ENCODE measurements at regions not wholly inside any gene's neighbourhood (a gene's known extent, or its start where the extent isn't known, plus 50 kb on each side); places are given as distances from the start of the nearest gene placed in this dataset.
A peak's percentile ranks its signal among the peaks of the same experiment; 100 is the strongest.

DNA sequence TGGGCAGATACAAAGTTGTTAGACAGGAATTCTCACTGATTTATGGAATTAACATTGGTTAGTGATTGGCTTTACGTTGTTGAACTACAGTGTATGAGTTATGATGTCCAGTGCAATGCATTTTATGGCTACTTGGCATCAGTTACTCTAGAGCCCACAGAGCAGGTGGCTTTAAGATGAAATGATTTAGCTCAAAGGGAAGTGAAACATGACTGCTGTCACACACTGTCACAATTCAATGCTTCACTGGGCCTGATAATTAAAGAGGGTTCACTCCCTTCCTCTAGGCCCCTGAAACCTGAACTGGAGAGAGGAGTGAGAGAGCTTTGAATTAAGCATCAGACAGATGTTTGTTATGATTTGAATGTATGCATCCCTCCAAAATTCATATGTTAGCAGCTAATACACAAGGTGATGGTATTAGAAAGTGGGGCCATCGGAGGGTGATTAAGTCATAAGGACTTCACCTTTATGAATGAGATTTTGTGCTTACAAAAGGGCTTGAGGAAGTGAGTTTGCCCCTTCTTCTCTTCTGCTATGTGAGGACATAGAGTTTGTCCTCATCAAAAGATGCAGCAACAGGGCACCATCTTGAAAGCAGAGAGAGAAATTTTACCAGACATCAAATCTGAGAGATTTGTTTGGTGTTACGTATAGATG is 175.8 kb upstream of the GRIN2B start:
- DNase-seq, result no peak
- H3K4me1 Mint-ChIP-seq, result no peaks in the 10 kb centered on the region
- peak overlapping the region in 1 of 8 donors; percentile 17 for H3K27ac Mint-ChIP-seq
- no peaks in the 10 kb centered on the region for H3K4me1 ChIP-seq (ENCODE audit: insufficient read depth, low read length)
- POLR2A ChIA-PET, result no interaction called here
- no peaks in the 10 kb centered on the region for H3K27me3 ChIP-seq (ENCODE audit: insufficient read depth, low read length, poor library complexity, severe bottlenecking)
- CTCF ChIA-PET, result interaction anchor here (1.3 kb wide), 1 partner anchor 10 kb away, joined by 3 read pairs; no protein-coding TSS in a partner anchor
- H3K36me3 Mint-ChIP-seq, result peaks cover 0 to 4% (median 2%) of the 10 kb centered on the region in 3 donors
- H3K27ac ChIP-seq (ENCODE audit: low read depth, low read length), result no peak overlapping the region
- H3K4me3 ChIP-seq (ENCODE audit: low read length), result no peak overlapping the region
- peaks cover 0 to 1% (median 0%) of the 10 kb centered on the region in 5 donors for H3K9me3 Mint-ChIP-seq
- H3K27me3 Mint-ChIP-seq, result peaks cover 4 to 11% of the 10 kb centered on the region in 2 donors
- no peak overlapping the region for H3K4me3 Mint-ChIP-seq
- no peaks in the 10 kb centered on the region for H3K36me3 ChIP-seq (ENCODE audit: insufficient read depth, low read length)
- no peaks in the 10 kb centered on the region for H3K9me3 ChIP-seq (ENCODE audit: low read length)

DNA sequence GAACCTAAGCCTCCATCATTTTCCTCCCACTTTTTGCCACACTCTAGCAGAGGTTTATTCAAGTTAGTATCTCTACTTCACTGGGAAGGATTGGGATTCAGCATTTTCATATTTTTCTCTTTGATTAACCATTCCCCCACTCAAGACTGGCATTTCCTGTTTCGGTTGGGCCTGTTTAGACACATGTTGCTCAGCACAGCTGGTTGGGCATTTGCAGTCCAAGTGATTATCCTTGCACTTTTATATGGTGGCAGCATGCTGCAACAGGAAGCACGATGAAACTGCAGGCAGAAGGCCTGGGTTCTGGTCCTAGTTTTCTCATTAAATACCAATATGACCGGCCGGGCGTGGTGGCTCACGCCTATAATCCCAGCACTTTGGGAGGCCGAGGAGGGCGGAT is 182.9 kb upstream of the GRIN2B start:
- no peak for DNase-seq
- Mint-ChIP-seq H3K9me3 (no peaks in the 10 kb centered on the region), H3K27ac (peak overlapping the region in 1 of 8 donors; percentile 61), H3K4me3 (no peak overlapping the region), H3K4me1 (peaks cover 0 to 4% (median 4%) of the 10 kb centered on the region in 3 donors), H3K27me3 (peaks cover 0 to 2% of the 10 kb centered on the region in 2 donors), H3K36me3 (no peaks in the 10 kb centered on the region)
- no peaks in the 10 kb centered on the region for H3K27me3 ChIP-seq (ENCODE audit: insufficient read depth, low read length, poor library complexity, severe bottlenecking)
- no peaks in the 10 kb centered on the region for H3K4me1 ChIP-seq (ENCODE audit: insufficient read depth, low read length)
- no peaks in the 10 kb centered on the region for H3K9me3 ChIP-seq (ENCODE audit: low read length)
- H3K4me3 ChIP-seq (ENCODE audit: low read length), result no peak overlapping the region
- no peak overlapping the region for H3K27ac ChIP-seq (ENCODE audit: low read depth, low read length)
- ChIA-PET POLR2A (no interaction called here), CTCF (no interaction called here)
- H3K36me3 ChIP-seq (ENCODE audit: insufficient read depth, low read length), result no peaks in the 10 kb centered on the region

DNA sequence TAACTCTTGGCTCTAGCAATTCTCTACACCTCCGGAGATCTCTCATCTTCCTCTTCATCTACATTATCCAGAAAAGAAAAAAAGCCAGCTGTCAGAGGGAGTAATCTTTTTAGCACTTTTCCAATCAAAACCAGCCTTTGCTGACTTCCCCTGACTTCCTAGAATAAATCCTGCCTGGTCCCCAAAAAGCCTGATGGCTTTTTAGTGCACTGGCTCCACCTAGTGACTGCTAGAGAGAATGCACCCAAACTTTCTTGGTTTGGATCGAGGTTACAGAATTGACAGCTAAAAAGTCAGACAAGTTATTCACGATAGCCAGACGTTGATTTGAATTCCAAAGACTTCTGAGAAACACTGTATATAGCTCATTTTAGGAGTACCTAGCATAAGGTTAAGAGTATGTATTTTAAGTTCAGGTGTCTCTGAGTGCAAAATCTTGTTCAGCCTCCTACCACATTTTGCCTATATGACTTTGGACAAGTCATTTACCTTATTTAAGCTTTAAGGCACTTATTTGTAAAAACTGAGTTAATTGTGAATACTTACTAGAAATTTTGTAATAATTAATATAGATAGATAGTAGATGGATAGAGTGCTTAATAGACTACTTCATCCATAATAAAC is 185.7 kb upstream of the GRIN2B start:
- Mint-ChIP-seq H3K27ac (no peak overlapping the region), H3K9me3 (no peaks in the 10 kb centered on the region), H3K4me1 (peaks cover 0 to 4% (median 4%) of the 10 kb centered on the region in 3 donors), H3K4me3 (no peak overlapping the region), H3K27me3 (peaks cover 3 to 8% of the 10 kb centered on the region in 2 donors), H3K36me3 (no peaks in the 10 kb centered on the region)
- ChIA-PET CTCF (interaction anchor here (1.0 to 1.4 kb wide), 9 partner anchors 8 to 1251 kb away, joined by 3 to 8 read pairs (median 3); no protein-coding TSS in a partner anchor), POLR2A (no interaction called here)
- no peaks in the 10 kb centered on the region for H3K9me3 ChIP-seq (ENCODE audit: low read length)
- no peak overlapping the region for H3K27ac ChIP-seq (ENCODE audit: low read depth, low read length)
- H3K27me3 ChIP-seq (ENCODE audit: insufficient read depth, low read length, poor library complexity, severe bottlenecking), result no peaks in the 10 kb centered on the region
- no peaks in the 10 kb centered on the region for H3K4me1 ChIP-seq (ENCODE audit: insufficient read depth, low read length)
- H3K4me3 ChIP-seq (ENCODE audit: low read length), result no peak overlapping the region
- DNase-seq, result peak in 3 of 5 donors; percentile 5 to 17 (median 14)
- no peaks in the 10 kb centered on the region for H3K36me3 ChIP-seq (ENCODE audit: insufficient read depth, low read length)

DNA sequence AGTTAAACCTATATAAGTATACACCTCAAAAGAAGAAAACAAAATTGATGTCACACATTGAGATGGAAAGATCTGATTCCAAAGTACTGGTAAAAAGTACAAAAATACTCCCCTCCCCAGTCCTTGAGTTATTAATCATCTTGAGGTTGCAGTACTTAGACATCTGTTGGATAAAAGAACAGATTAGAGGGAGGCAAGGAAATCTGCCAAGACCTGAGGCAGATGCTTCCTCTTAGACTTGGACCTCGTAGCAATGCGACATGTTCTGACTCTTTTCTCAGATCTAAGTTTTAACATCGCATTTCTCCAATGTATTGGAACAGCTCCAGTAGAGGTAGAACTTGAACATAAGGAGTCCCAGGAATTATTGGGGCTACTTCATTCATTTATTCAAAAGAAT is 187.9 kb upstream of the GRIN2B start:
- Histone ChIP-seq H3K9me3 (ENCODE audit: low read length) (no peaks in the 10 kb centered on the region), H3K27ac (ENCODE audit: low read depth, low read length) (no peak overlapping the region), H3K36me3 (ENCODE audit: insufficient read depth, low read length) (no peaks in the 10 kb centered on the region), H3K4me1 (ENCODE audit: insufficient read depth, low read length) (no peaks in the 10 kb centered on the region), H3K27me3 (ENCODE audit: insufficient read depth, low read length, poor library complexity, severe bottlenecking) (no peaks in the 10 kb centered on the region), H3K4me3 (ENCODE audit: low read length) (no peak overlapping the region)
- POLR2A ChIA-PET, result no interaction called here
- H3K4me1 Mint-ChIP-seq, result peaks cover 0 to 4% (median 4%) of the 10 kb centered on the region in 3 donors
- peaks cover 5 to 14% of the 10 kb centered on the region in 2 donors for H3K27me3 Mint-ChIP-seq
- no peaks in the 10 kb centered on the region for H3K36me3 Mint-ChIP-seq
- DNase-seq, result no peak
- H3K27ac Mint-ChIP-seq, result no peak overlapping the region
- CTCF ChIA-PET, result no interaction called here
- H3K4me3 Mint-ChIP-seq, result no peak overlapping the region
- no peaks in the 10 kb centered on the region for H3K9me3 Mint-ChIP-seq

GRCh38 chr12:14171106-14171505 is 189.7 kb upstream of the GRIN2B start:
- Mint-ChIP-seq H3K4me1 (peaks cover 0 to 4% (median 4%) of the 10 kb centered on the region in 3 donors), H3K4me3 (no peak overlapping the region), H3K27me3 (peaks cover 5 to 14% of the 10 kb centered on the region in 2 donors), H3K36me3 (no peaks in the 10 kb centered on the region), H3K9me3 (no peaks in the 10 kb centered on the region), H3K27ac (no peak overlapping the region)
- ChIA-PET CTCF (no interaction called here), POLR2A (no interaction called here)
- no peak for DNase-seq
- Histone ChIP-seq H3K4me3 (ENCODE audit: low read length) (no peak overlapping the region), H3K9me3 (ENCODE audit: low read length) (no peaks in the 10 kb centered on the region), H3K27me3 (ENCODE audit: insufficient read depth, low read length, poor library complexity, severe bottlenecking) (no peaks in the 10 kb centered on the region), H3K4me1 (ENCODE audit: insufficient read depth, low read length) (no peaks in the 10 kb centered on the region), H3K27ac (ENCODE audit: low read depth, low read length) (no peak overlapping the region), H3K36me3 (ENCODE audit: insufficient read depth, low read length) (no peaks in the 10 kb centered on the region)

DNA sequence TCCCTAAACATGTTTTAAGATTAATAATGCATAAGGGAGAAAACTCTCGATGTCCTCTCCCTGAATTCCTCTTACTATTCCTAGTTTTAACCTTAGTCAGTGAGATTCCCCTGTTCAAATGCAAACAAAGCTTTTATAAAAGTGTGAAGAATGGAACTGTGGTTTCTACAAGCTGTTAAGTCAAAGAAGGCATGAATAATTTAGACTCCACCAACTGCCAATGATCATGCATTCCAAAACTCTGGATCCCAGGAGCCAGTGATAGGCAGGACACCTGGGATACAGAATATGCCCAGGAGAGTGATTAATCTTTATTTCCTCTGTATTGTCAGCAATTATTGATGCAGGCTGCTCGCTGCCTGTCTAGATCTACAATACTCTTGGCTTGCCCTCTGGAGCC is 190.3 kb upstream of the ATF7IP start:
- no peak for DNase-seq
- Histone ChIP-seq H3K27me3 (ENCODE audit: insufficient read depth, low read length, poor library complexity, severe bottlenecking) (no peaks in the 10 kb centered on the region), H3K4me1 (ENCODE audit: insufficient read depth, low read length) (no peaks in the 10 kb centered on the region), H3K36me3 (ENCODE audit: insufficient read depth, low read length) (no peaks in the 10 kb centered on the region), H3K27ac (ENCODE audit: low read depth, low read length) (no peak overlapping the region), H3K9me3 (ENCODE audit: low read length) (no peaks in the 10 kb centered on the region), H3K4me3 (ENCODE audit: low read length) (no peak overlapping the region)
- Mint-ChIP-seq H3K4me1 (no peaks in the 10 kb centered on the region), H3K27ac (peak overlapping the region in 1 of 8 donors; percentile 48), H3K9me3 (no peaks in the 10 kb centered on the region), H3K36me3 (no peaks in the 10 kb centered on the region), H3K27me3 (peaks cover 3 to 14% of the 10 kb centered on the region in 2 donors), H3K4me3 (no peak overlapping the region)
- ChIA-PET CTCF (no interaction called here), POLR2A (no interaction called here)

DNA sequence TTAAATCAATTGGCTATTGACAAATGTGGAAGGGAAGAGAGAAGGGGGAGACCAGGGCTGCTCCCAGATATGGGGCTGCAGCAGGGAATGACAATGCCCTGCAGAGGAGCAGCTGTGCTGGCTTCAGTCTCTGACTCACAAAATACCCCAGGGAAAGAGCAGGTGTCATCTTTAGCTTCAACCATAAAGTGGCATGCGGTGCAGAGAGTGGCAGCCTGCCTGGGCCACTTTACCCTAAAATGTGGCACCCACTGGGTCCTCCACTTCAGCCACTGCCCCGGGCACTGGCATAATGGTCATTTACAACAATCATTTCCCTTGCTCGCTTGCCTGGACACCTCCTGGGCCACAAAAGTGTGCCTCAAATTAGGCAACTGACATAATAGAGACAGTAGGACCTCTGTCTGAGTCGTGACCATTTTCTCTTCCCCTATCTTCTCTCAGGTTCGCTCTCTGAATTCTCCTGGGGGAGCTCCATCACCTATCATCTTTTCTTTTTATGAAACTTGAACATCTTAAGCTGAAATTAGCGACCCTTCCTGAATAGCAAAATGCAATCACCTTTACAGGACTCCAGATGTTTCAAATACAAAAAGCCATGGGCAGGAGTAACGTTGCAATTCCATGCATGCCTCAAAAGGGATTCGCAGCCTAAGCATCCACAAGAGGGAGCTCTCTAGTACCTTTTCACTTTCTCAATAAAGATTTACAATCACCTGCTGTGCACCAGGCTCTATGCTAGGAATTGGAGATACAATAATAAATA is 179.9 kb upstream of the ATF7IP start:
- POLR2A ChIA-PET, result interaction anchor here (0.6 kb wide), 1 partner anchor 269 kb away, joined by 3 read pairs; no protein-coding TSS in a partner anchor
- no peak overlapping the region for H3K4me3 Mint-ChIP-seq
- H3K27ac Mint-ChIP-seq, result no peak overlapping the region
- CTCF ChIA-PET, result interaction anchor here (0.8 to 1.9 kb wide), 8 partner anchors 11 to 481 kb away, joined by 3 to 5 read pairs (median 4); no protein-coding TSS in a partner anchor
- Histone ChIP-seq H3K27ac (ENCODE audit: low read depth, low read length) (no peak overlapping the region), H3K9me3 (ENCODE audit: low read length) (no peaks in the 10 kb centered on the region), H3K4me3 (ENCODE audit: low read length) (no peak overlapping the region), H3K36me3 (ENCODE audit: insufficient read depth, low read length) (no peaks in the 10 kb centered on the region), H3K4me1 (ENCODE audit: insufficient read depth, low read length) (no peaks in the 10 kb centered on the region), H3K27me3 (ENCODE audit: insufficient read depth, low read length, poor library complexity, severe bottlenecking) (no peaks in the 10 kb centered on the region)
- no peaks in the 10 kb centered on the region for H3K36me3 Mint-ChIP-seq
- DNase-seq, result peak in 3 of 5 donors; percentile 1 to 8 (median 6)
- peaks cover 5 to 30% of the 10 kb centered on the region in 2 donors for H3K27me3 Mint-ChIP-seq
- no peaks in the 10 kb centered on the region for H3K9me3 Mint-ChIP-seq
- peaks cover 0 to 3% (median 2%) of the 10 kb centered on the region in 3 donors for H3K4me1 Mint-ChIP-seq

DNA sequence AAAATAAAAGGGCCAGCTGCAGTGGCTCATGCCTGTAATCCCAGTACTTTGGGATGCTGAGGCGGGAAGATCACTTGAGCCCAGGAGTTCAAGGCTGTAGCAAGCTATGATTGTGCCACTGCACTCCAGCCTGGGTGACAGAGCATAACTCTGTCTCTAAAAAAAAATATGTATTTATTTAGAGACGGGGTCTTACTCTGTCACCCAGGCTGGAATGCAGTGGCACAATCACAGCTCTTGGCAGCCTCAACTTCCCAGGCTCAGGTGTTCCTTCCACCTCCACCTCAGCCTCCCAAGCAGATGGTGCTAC is 179.3 kb upstream of the ATF7IP start:
- H3K9me3 ChIP-seq (ENCODE audit: low read length), result no peaks in the 10 kb centered on the region
- Mint-ChIP-seq H3K4me3 (no peak overlapping the region), H3K27me3 (peaks cover 1 to 28% of the 10 kb centered on the region in 2 donors), H3K27ac (no peak overlapping the region), H3K4me1 (peaks cover 0 to 3% (median 2%) of the 10 kb centered on the region in 3 donors), H3K9me3 (no peaks in the 10 kb centered on the region), H3K36me3 (no peaks in the 10 kb centered on the region)
- H3K4me3 ChIP-seq (ENCODE audit: low read length), result no peak overlapping the region
- CTCF ChIA-PET, result interaction anchor here (0.8 to 1.9 kb wide), 6 partner anchors 12 to 477 kb away, joined by 3 to 5 read pairs (median 4); no protein-coding TSS in a partner anchor
- no peaks in the 10 kb centered on the region for H3K27me3 ChIP-seq (ENCODE audit: insufficient read depth, low read length, poor library complexity, severe bottlenecking)
- POLR2A ChIA-PET, result interaction anchor here (0.6 kb wide), 1 partner anchor 269 kb away, joined by 3 read pairs; no protein-coding TSS in a partner anchor
- no peaks in the 10 kb centered on the region for H3K4me1 ChIP-seq (ENCODE audit: insufficient read depth, low read length)
- DNase-seq, result no peak
- no peak overlapping the region for H3K27ac ChIP-seq (ENCODE audit: low read depth, low read length)
- H3K36me3 ChIP-seq (ENCODE audit: insufficient read depth, low read length), result no peaks in the 10 kb centered on the region
